ENCODE measurements at regions not wholly inside any gene's neighbourhood (a gene's known extent, or its start where the extent isn't known, plus 50 kb on each side); places are given as distances from the start of the nearest gene placed in this dataset.
A peak's percentile ranks its signal among the peaks of the same experiment; 100 is the strongest.

- no peak for DNase-seq (ENCODE audit: low read depth)
- no peak overlapping the region for H3K4me3 ChIP-seq (ENCODE audit: low read depth, low read length)
- no peak for TF ChIP-seq CTCF (conservative IDR thresholded peaks at IDR 0.05; ENCODE audit: low read depth, low read length)
Observed at GRCh38 chr14:48349689-48350088, 674.3 kb upstream of the MDGA2 start.

GRCh38 chr14:48341069-48341468, 665.7 kb upstream of the MDGA2 start:
- no peak overlapping the region for H3K4me3 ChIP-seq (ENCODE audit: low read depth, low read length)
- TF ChIP-seq CTCF (conservative IDR thresholded peaks at IDR 0.05; ENCODE audit: low read depth, low read length): no peak
- DNase-seq (ENCODE audit: low read depth): no peak

- no peak overlapping the region for H3K4me3 ChIP-seq (ENCODE audit: low read depth, low read length)
- DNase-seq (ENCODE audit: low read depth): peak; percentile 4
- TF ChIP-seq CTCF (conservative IDR thresholded peaks at IDR 0.05; ENCODE audit: low read depth, low read length): no peak
Observed at GRCh38 chr14:48333221-48333920, 658.0 kb upstream of the MDGA2 start.

GRCh38 chr14:48331421-48331820, 656.0 kb upstream of the MDGA2 start:
- TF ChIP-seq CTCF (conservative IDR thresholded peaks at IDR 0.05; ENCODE audit: low read depth, low read length): no peak
- no peak overlapping the region for H3K4me3 ChIP-seq (ENCODE audit: low read depth, low read length)
- DNase-seq (ENCODE audit: low read depth): no peak

GRCh38 chr14:48325486-48325885, 650.1 kb upstream of the MDGA2 start:
- H3K4me3 ChIP-seq (ENCODE audit: low read depth, low read length): no peak overlapping the region
- TF ChIP-seq CTCF (conservative IDR thresholded peaks at IDR 0.05; ENCODE audit: low read depth, low read length): no peak
- DNase-seq (ENCODE audit: low read depth): no peak

GRCh38 chr14:48323665-48324064, 648.3 kb upstream of the MDGA2 start:
- H3K4me3 ChIP-seq (ENCODE audit: low read depth, low read length): no peak overlapping the region
- no peak for TF ChIP-seq CTCF (conservative IDR thresholded peaks at IDR 0.05; ENCODE audit: low read depth, low read length)
- DNase-seq (ENCODE audit: low read depth): peak; percentile 20

- no peak for TF ChIP-seq CTCF (conservative IDR thresholded peaks at IDR 0.05; ENCODE audit: low read depth, low read length)
- no peak for DNase-seq (ENCODE audit: low read depth)
- H3K4me3 ChIP-seq (ENCODE audit: low read depth, low read length): no peak overlapping the region
Observed at GRCh38 chr14:48319823-48320222, 644.4 kb upstream of the MDGA2 start.
